ENCODE measurements at regions not wholly inside any gene's neighbourhood (a gene's known extent, or its start where the extent isn't known, plus 50 kb on each side); places are given as distances from the start of the nearest gene placed in this dataset.

DNA sequence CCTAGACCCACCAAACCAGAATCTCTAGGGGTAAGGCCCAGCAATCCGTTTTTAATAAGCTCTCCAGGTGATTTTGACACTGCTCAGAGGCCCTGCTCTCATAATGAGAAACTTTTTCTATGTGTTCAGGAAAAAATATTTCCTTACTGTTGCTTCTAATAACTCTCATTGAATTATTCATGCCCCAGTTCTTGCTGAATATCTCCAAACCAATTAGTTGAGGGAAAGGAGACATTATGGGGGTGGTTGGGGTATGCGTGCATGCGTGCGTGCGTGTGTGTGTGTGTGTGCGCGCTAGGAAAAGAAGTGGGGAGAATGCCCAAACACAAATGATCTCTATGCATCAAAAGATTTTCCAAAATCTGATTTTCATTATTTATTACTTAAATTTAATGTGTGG lies 411.4 kb downstream of the PIK3R1 start:
- ATAC-seq (ENCODE audit: low read depth), result no peak

GRCh38 chr5:68628082-68628814 lies 412.7 kb downstream of the PIK3R1 start:
- no peaks in the 10 kb centered on the region for H3K9me3 ChIP-seq (ENCODE audit: severe bottlenecking)
- H3K27ac ChIP-seq (ENCODE audit: poor library complexity, severe bottlenecking), result no peak overlapping the region
- ATAC-seq (ENCODE audit: low read depth) (no peak), DNase-seq (ENCODE audit: low spot score) (no peak)
- no peaks in the 10 kb centered on the region for H3K36me3 ChIP-seq (ENCODE audit: low read depth)
- no peak overlapping the region for H3K4me3 ChIP-seq (ENCODE audit: severe bottlenecking)
- H3K4me1 ChIP-seq (ENCODE audit: insufficient read depth, poor library complexity, severe bottlenecking), result no peaks in the 10 kb centered on the region
- no peak for TF ChIP-seq CTCF (IDR thresholded peaks at IDR 0.05; ENCODE audit: poor library complexity, severe bottlenecking)
- no peaks in the 10 kb centered on the region for H3K27me3 ChIP-seq (ENCODE audit: insufficient read depth, poor library complexity, severe bottlenecking)

More for the DNA sequence above, 411.4 kb downstream of the PIK3R1 start:
- H3K27ac ChIP-seq (ENCODE audit: poor library complexity, severe bottlenecking), result no peak overlapping the region
- H3K36me3 ChIP-seq (ENCODE audit: low read depth), result no peaks in the 10 kb centered on the region
- H3K4me3 ChIP-seq (ENCODE audit: severe bottlenecking), result no peak overlapping the region
- no peaks in the 10 kb centered on the region for H3K9me3 ChIP-seq (ENCODE audit: severe bottlenecking)
- DNase-seq (ENCODE audit: low spot score), result no peak
- no peaks in the 10 kb centered on the region for H3K4me1 ChIP-seq (ENCODE audit: insufficient read depth, poor library complexity, severe bottlenecking)
- TF ChIP-seq CTCF (IDR thresholded peaks at IDR 0.05; ENCODE audit: poor library complexity, severe bottlenecking), result no peak
- H3K27me3 ChIP-seq (ENCODE audit: insufficient read depth, poor library complexity, severe bottlenecking), result no peaks in the 10 kb centered on the region

- H3K27me3 ChIP-seq (ENCODE audit: insufficient read depth, poor library complexity, severe bottlenecking), result no peaks in the 10 kb centered on the region
- no peaks in the 10 kb centered on the region for H3K4me1 ChIP-seq (ENCODE audit: insufficient read depth, poor library complexity, severe bottlenecking)
- no peaks in the 10 kb centered on the region for H3K36me3 ChIP-seq (ENCODE audit: low read depth)
- no peak for DNase-seq (ENCODE audit: low spot score)
- H3K9me3 ChIP-seq (ENCODE audit: severe bottlenecking), result no peaks in the 10 kb centered on the region
- no peak for ATAC-seq (ENCODE audit: low read depth)
- H3K4me3 ChIP-seq (ENCODE audit: severe bottlenecking), result no peak overlapping the region
- TF ChIP-seq CTCF (IDR thresholded peaks at IDR 0.05; ENCODE audit: poor library complexity, severe bottlenecking), result no peak
- no peak overlapping the region for H3K27ac ChIP-seq (ENCODE audit: poor library complexity, severe bottlenecking)
These were observed 414.8 kb downstream of the PIK3R1 start for GRCh38 chr5:68630354-68630753.

DNA sequence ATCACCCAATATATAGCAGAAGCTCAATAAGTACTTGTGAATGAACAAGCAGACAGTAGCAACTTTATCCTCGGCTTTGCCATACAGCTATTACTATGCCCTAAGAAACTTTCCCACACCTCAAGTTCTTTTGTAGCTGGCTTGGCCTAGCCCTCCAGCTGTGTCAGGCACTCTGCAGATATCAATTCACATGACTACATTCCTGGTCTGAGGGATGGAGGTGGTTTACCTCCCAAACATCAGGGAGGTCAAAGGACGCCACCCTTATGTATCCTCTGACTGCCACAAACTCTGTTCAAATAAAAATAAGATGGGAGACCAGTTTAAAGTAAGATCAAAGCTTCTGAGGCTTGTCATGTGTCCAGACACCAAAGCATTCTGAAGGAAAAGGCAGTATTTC lies 416.3 kb downstream of the PIK3R1 start:
- ATAC-seq (ENCODE audit: low read depth) (no peak), DNase-seq (ENCODE audit: low spot score) (no peak)
- no peak overlapping the region for H3K27ac ChIP-seq (ENCODE audit: poor library complexity, severe bottlenecking)
- TF ChIP-seq CTCF (IDR thresholded peaks at IDR 0.05; ENCODE audit: poor library complexity, severe bottlenecking), result no peak
- no peaks in the 10 kb centered on the region for H3K36me3 ChIP-seq (ENCODE audit: low read depth)
- no peaks in the 10 kb centered on the region for H3K9me3 ChIP-seq (ENCODE audit: severe bottlenecking)
- H3K4me3 ChIP-seq (ENCODE audit: severe bottlenecking), result no peak overlapping the region
- H3K4me1 ChIP-seq (ENCODE audit: insufficient read depth, poor library complexity, severe bottlenecking), result no peaks in the 10 kb centered on the region
- H3K27me3 ChIP-seq (ENCODE audit: insufficient read depth, poor library complexity, severe bottlenecking), result no peaks in the 10 kb centered on the region

DNA sequence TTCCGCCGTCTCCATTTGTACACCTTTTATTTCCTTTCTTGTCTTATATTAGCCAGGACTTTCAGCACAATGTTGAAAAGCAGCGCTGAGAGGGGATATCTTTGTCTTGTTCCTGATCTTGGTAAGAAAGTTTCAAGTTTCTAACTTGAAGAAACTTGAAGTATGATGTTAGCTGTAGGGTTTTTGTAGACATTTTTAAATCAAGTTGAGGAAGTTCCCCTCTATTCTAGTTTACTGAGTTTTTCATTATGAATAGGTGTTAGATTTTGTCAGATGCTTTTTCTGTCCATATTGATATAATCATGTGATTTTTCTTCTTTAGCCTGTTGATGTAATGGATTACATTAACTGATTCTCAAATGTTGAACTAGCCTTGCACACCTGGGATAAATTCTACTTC lies 425.7 kb downstream of the PIK3R1 start:
- Histone ChIP-seq H3K9me3 (ENCODE audit: severe bottlenecking) (no peaks in the 10 kb centered on the region), H3K4me1 (ENCODE audit: insufficient read depth, poor library complexity, severe bottlenecking) (no peaks in the 10 kb centered on the region), H3K27me3 (ENCODE audit: insufficient read depth, poor library complexity, severe bottlenecking) (no peaks in the 10 kb centered on the region), H3K27ac (ENCODE audit: poor library complexity, severe bottlenecking) (no peak overlapping the region), H3K36me3 (ENCODE audit: low read depth) (no peaks in the 10 kb centered on the region), H3K4me3 (ENCODE audit: severe bottlenecking) (no peak overlapping the region)
- no peak for DNase-seq (ENCODE audit: low spot score)
- no peak for ATAC-seq (ENCODE audit: low read depth)
- TF ChIP-seq CTCF (IDR thresholded peaks at IDR 0.05; ENCODE audit: poor library complexity, severe bottlenecking), result no peak
